ENCODE measurements at regions not wholly inside any gene's neighbourhood (a gene's known extent, or its start where the extent isn't known, plus 50 kb on each side); places are given as distances from the start of the nearest gene placed in this dataset.

- H3K4me2 ChIP-seq (ENCODE audit: low read length), result no peak overlapping the region
- no peaks in the 10 kb centered on the region for H3K9me2 ChIP-seq (replicated peaks; ENCODE audit: control insufficient read depth, low read length)
- H3K27ac ChIP-seq (ENCODE audit: low read depth, low read length), result no peak overlapping the region
- no peaks in the 10 kb centered on the region for H4K20me1 ChIP-seq (ENCODE audit: control insufficient read depth, insufficient read depth, low read depth, low read length)
- H3K27me3 ChIP-seq (ENCODE audit: control insufficient read depth, low read length), result no peaks in the 10 kb centered on the region
- no peaks in the 10 kb centered on the region for H3K79me2 ChIP-seq (ENCODE audit: control insufficient read depth, low read length)
- no peaks in the 10 kb centered on the region for H3K9me3 ChIP-seq (ENCODE audit: control insufficient read depth, insufficient read depth, low read length)
- no peak overlapping the region for H3K4me3 ChIP-seq (ENCODE audit: low read length)
- no peaks in the 10 kb centered on the region for H3K36me3 ChIP-seq (ENCODE audit: control insufficient read depth, low read length)
- H3F3A ChIP-seq (ENCODE audit: control insufficient read depth, insufficient read depth), result no peaks in the 10 kb centered on the region
- TF ChIP-seq CTCF (IDR thresholded peaks at IDR 0.05; ENCODE audit: low read depth, low read length, poor library complexity, severe bottlenecking) (no peak), EZH2phosphoT487 (IDR thresholded peaks at IDR 0.05; ENCODE audit: borderline replicate concordance, low read length) (no peak)
- no peaks in the 10 kb centered on the region for H3K4me1 ChIP-seq (ENCODE audit: control insufficient read depth, low read length)
These were observed 220.3 kb downstream of the ARL4A start for GRCh38 chr7:12907774-12908173.

- no peak for TF ChIP-seq CTCF (IDR thresholded peaks at IDR 0.05; ENCODE audit: low read depth, low read length, poor library complexity, severe bottlenecking)
- no peak for TF ChIP-seq EZH2phosphoT487 (IDR thresholded peaks at IDR 0.05; ENCODE audit: borderline replicate concordance, low read length)
- no peak overlapping the region for H3K4me3 ChIP-seq (ENCODE audit: low read length)
- no peak overlapping the region for H3K4me2 ChIP-seq (ENCODE audit: low read length)
- H3K4me1 ChIP-seq (ENCODE audit: control insufficient read depth, low read length), result no peaks in the 10 kb centered on the region
- H3K9me2 ChIP-seq (replicated peaks; ENCODE audit: control insufficient read depth, low read length), result no peaks in the 10 kb centered on the region
- H3K9me3 ChIP-seq (ENCODE audit: control insufficient read depth, insufficient read depth, low read length), result no peaks in the 10 kb centered on the region
- no peaks in the 10 kb centered on the region for H3K79me2 ChIP-seq (ENCODE audit: control insufficient read depth, low read length)
- no peaks in the 10 kb centered on the region for H3F3A ChIP-seq (ENCODE audit: control insufficient read depth, insufficient read depth)
- H3K27ac ChIP-seq (ENCODE audit: low read depth, low read length), result no peak overlapping the region
- H4K20me1 ChIP-seq (ENCODE audit: control insufficient read depth, insufficient read depth, low read depth, low read length), result no peaks in the 10 kb centered on the region
- no peaks in the 10 kb centered on the region for H3K27me3 ChIP-seq (ENCODE audit: control insufficient read depth, low read length)
- no peaks in the 10 kb centered on the region for H3K36me3 ChIP-seq (ENCODE audit: control insufficient read depth, low read length)
These were observed 222.1 kb downstream of the ARL4A start for GRCh38 chr7:12909483-12909882.

GRCh38 chr7:12911053-12911452 lies 223.6 kb downstream of the ARL4A start:
- Histone ChIP-seq H4K20me1 (ENCODE audit: control insufficient read depth, insufficient read depth, low read depth, low read length) (no peaks in the 10 kb centered on the region), H3K9me3 (ENCODE audit: control insufficient read depth, insufficient read depth, low read length) (no peaks in the 10 kb centered on the region), H3K4me2 (ENCODE audit: low read length) (no peak overlapping the region), H3K36me3 (ENCODE audit: control insufficient read depth, low read length) (no peaks in the 10 kb centered on the region), H3K27me3 (ENCODE audit: control insufficient read depth, low read length) (no peaks in the 10 kb centered on the region), H3F3A (ENCODE audit: control insufficient read depth, insufficient read depth) (no peaks in the 10 kb centered on the region), H3K4me1 (ENCODE audit: control insufficient read depth, low read length) (no peaks in the 10 kb centered on the region), H3K4me3 (ENCODE audit: low read length) (no peak overlapping the region), H3K79me2 (ENCODE audit: control insufficient read depth, low read length) (no peaks in the 10 kb centered on the region), H3K9me2 (replicated peaks; ENCODE audit: control insufficient read depth, low read length) (no peaks in the 10 kb centered on the region), H3K27ac (ENCODE audit: low read depth, low read length) (no peak overlapping the region)
- TF ChIP-seq EZH2phosphoT487 (IDR thresholded peaks at IDR 0.05; ENCODE audit: borderline replicate concordance, low read length) (no peak), CTCF (IDR thresholded peaks at IDR 0.05; ENCODE audit: low read depth, low read length, poor library complexity, severe bottlenecking) (no peak)

GRCh38 chr7:12913002-12913401 lies 225.6 kb downstream of the ARL4A start:
- Histone ChIP-seq H3K9me3 (ENCODE audit: control insufficient read depth, insufficient read depth, low read length) (no peaks in the 10 kb centered on the region), H4K20me1 (ENCODE audit: control insufficient read depth, insufficient read depth, low read depth, low read length) (no peaks in the 10 kb centered on the region), H3K9me2 (replicated peaks; ENCODE audit: control insufficient read depth, low read length) (no peaks in the 10 kb centered on the region), H3K79me2 (ENCODE audit: control insufficient read depth, low read length) (no peaks in the 10 kb centered on the region), H3K4me3 (ENCODE audit: low read length) (no peak overlapping the region), H3K27ac (ENCODE audit: low read depth, low read length) (no peak overlapping the region), H3K36me3 (ENCODE audit: control insufficient read depth, low read length) (no peaks in the 10 kb centered on the region), H3K27me3 (ENCODE audit: control insufficient read depth, low read length) (no peaks in the 10 kb centered on the region), H3F3A (ENCODE audit: control insufficient read depth, insufficient read depth) (no peaks in the 10 kb centered on the region), H3K4me2 (ENCODE audit: low read length) (no peak overlapping the region), H3K4me1 (ENCODE audit: control insufficient read depth, low read length) (no peaks in the 10 kb centered on the region)
- TF ChIP-seq CTCF (IDR thresholded peaks at IDR 0.05; ENCODE audit: low read depth, low read length, poor library complexity, severe bottlenecking), result no peak
- TF ChIP-seq EZH2phosphoT487 (IDR thresholded peaks at IDR 0.05; ENCODE audit: borderline replicate concordance, low read length), result no peak

Measured in DOHH2 (cell line).